SU-DHL-6 (cell line): ENCODE measurements at regions not wholly inside any gene's neighbourhood (a gene's known extent, or its start where the extent isn't known, plus 50 kb on each side); places are given as distances from the start of the nearest gene placed in this dataset.

ENCODE experiments used
- H2AFZ ChIP-seq: fragments of 200-600 bp; sonication (generic); 2 replicates; pipeline ENCODE4 v1.6.1; 2014; ENCODE audit warnings: low read depth, mild to moderate bottlenecking, moderate library complexity, mixed read lengths, antibody characterized with exemption, low read length; ENCODE audit not compliant: severe bottlenecking
- H3F3A ChIP-seq: fragments of 200-600 bp; shearing (Covaris generic); 2 replicates; pipeline ENCODE4 v1.6.0; 2016; ENCODE audit warnings: antibody characterized with exemption, mild to moderate bottlenecking; ENCODE audit not compliant: insufficient read depth
- H3K27ac ChIP-seq: fragments of 200-600 bp; sonication (generic); 2 replicates; pipeline ENCODE4 v1.5.1; 2016; ENCODE audit warnings: low read depth, mild to moderate bottlenecking, low read length, moderate library complexity, mixed read lengths
- H3K27me3 ChIP-seq: fragments of 200-600 bp; sonication (generic), shearing (Covaris generic); 2 replicates; pipeline ENCODE4 v1.6.0; 2014; ENCODE audit warnings: mild to moderate bottlenecking, low read length
- H3K36me3 ChIP-seq: fragments of 200-600 bp; sonication (generic); 2 replicates; pipeline ENCODE4 v1.6.1; 2014; ENCODE audit warnings: mild to moderate bottlenecking, low read length, mixed read lengths
- H3K4me2 ChIP-seq: fragments of 300-600, 200-600 bp; shearing (Covaris generic), sonication (generic); 2 replicates; pipeline ENCODE4 v1.6.0; 2014; ENCODE audit warnings: low read length, low read depth, mild to moderate bottlenecking; ENCODE audit not compliant: poor library complexity, severe bottlenecking
- H3K4me3 ChIP-seq: fragments of 200-600 bp; sonication (generic); 2 replicates; pipeline ENCODE4 v1.5.1; 2014; ENCODE audit warnings: antibody characterized with exemption, low read length, mild to moderate bottlenecking, mixed read lengths; ENCODE audit not compliant: insufficient read depth, poor library complexity, severe bottlenecking
- H3K79me2 ChIP-seq: fragments of 200-600 bp; sonication (generic); 2 replicates; pipeline ENCODE4 v1.6.1; 2014; ENCODE audit warnings: mild to moderate bottlenecking, low read length, moderate library complexity; ENCODE audit not compliant: insufficient read depth
- H3K9ac ChIP-seq: fragments of 200-600 bp; sonication (generic); 2 replicates; pipeline ENCODE4 v1.7.0; 2014; ENCODE audit warnings: mild to moderate bottlenecking, low read length
- H3K9me2 ChIP-seq: fragments of 200-600 bp; sonication (generic); replicated peaks from 2 replicates; pipeline ENCODE4 v1.6.1; 2014; ENCODE audit warnings: low read length; ENCODE audit not compliant: insufficient read depth
- H3K9me3 ChIP-seq: fragments of 200-600 bp; sonication (generic); 2 replicates; pipeline ENCODE4 v1.6.1; 2014; ENCODE audit warnings: low read length, mixed read lengths; ENCODE audit not compliant: insufficient read depth
- H4K20me1 ChIP-seq: fragments of 200-600 bp; sonication (generic); 2 replicates; pipeline ENCODE4 v1.6.1; 2014; ENCODE audit warnings: low read depth, mild to moderate bottlenecking, antibody characterized with exemption, low read length, moderate library complexity, mixed read lengths
- CTCF ChIP-seq: fragments of 200-600 bp; sonication (generic); IDR thresholded peaks from one replicate; pipeline ENCODE4 v1.5.1; 2017; ENCODE audit warnings: antibody characterized with exemption, mild to moderate bottlenecking, low read length, moderate library complexity; ENCODE audit not compliant: insufficient read depth, poor library complexity, severe bottlenecking
- EZH2phosphoT487 ChIP-seq: fragments of 200-600 bp; sonication (generic), shearing (Covaris generic); conservative IDR thresholded peaks from 2 replicates; pipeline ENCODE4 v1.6.1; 2018; ENCODE audit warnings: mild to moderate bottlenecking, antibody characterized with exemption, low read length, moderate library complexity, mixed read lengths

GRCh38 chr3:182726258-182727142, 66.8 kb upstream of the ATP11B start:
- Histone ChIP-seq H2AFZ (no peak overlapping the region), H3K4me2 (no peak overlapping the region), H4K20me1 (no peaks in the 10 kb centered on the region), H3K79me2 (no peaks in the 10 kb centered on the region), H3K36me3 (no peaks in the 10 kb centered on the region), H3K9ac (no peak overlapping the region), H3K9me2 (no peaks in the 10 kb centered on the region), H3K9me3 (no peaks in the 10 kb centered on the region), H3K27me3 (no peaks in the 10 kb centered on the region), H3F3A (no peaks in the 10 kb centered on the region), H3K27ac (no peak overlapping the region), H3K4me3 (no peak overlapping the region)
- TF ChIP-seq CTCF (no peak), EZH2phosphoT487 (no peak)

- no peaks in the 10 kb centered on the region for H3K27me3 ChIP-seq
- H2AFZ ChIP-seq: no peak overlapping the region
- H3K9ac ChIP-seq: no peak overlapping the region
- H3K4me2 ChIP-seq: no peak overlapping the region
- H4K20me1 ChIP-seq: no peaks in the 10 kb centered on the region
- H3F3A ChIP-seq: no peaks in the 10 kb centered on the region
- TF ChIP-seq EZH2phosphoT487: no peak
- TF ChIP-seq CTCF: no peak
- no peak overlapping the region for H3K4me3 ChIP-seq
- H3K36me3 ChIP-seq: no peaks in the 10 kb centered on the region
- H3K9me2 ChIP-seq: no peaks in the 10 kb centered on the region
- H3K79me2 ChIP-seq: no peaks in the 10 kb centered on the region
- no peak overlapping the region for H3K27ac ChIP-seq
- H3K9me3 ChIP-seq: no peaks in the 10 kb centered on the region
Measured at GRCh38 chr3:182728238-182728637, 65.1 kb upstream of the ATP11B start.

GRCh38 chr3:182729903-182730674, 63.2 kb upstream of the ATP11B start:
- no peaks in the 10 kb centered on the region for H4K20me1 ChIP-seq
- H3K27me3 ChIP-seq: no peaks in the 10 kb centered on the region
- H3K9me3 ChIP-seq: no peaks in the 10 kb centered on the region
- H3K4me3 ChIP-seq: no peak overlapping the region
- no peaks in the 10 kb centered on the region for H3F3A ChIP-seq
- no peak overlapping the region for H3K27ac ChIP-seq
- H3K4me2 ChIP-seq: peak overlapping the region; percentile 8
- H3K9me2 ChIP-seq: no peaks in the 10 kb centered on the region
- H3K36me3 ChIP-seq: no peaks in the 10 kb centered on the region
- no peak for TF ChIP-seq EZH2phosphoT487
- no peak for TF ChIP-seq CTCF
- H3K9ac ChIP-seq: no peak overlapping the region
- no peak overlapping the region for H2AFZ ChIP-seq
- no peaks in the 10 kb centered on the region for H3K79me2 ChIP-seq
